Inflammatory macrophage (primary cell): ENCODE measurements at regions not wholly inside any gene's neighbourhood (a gene's known extent, or its start where the extent isn't known, plus 50 kb on each side); places are given as distances from the start of the nearest gene placed in this dataset.

ENCODE experiments used
- DNase-seq, 2 donors: peaks; one replicate each; pipeline ENCODE4 v3.0.0-alpha.2; 2020 to 2022

GRCh38 chr6:51494342-51494741 lies 593.1 kb downstream of the PKHD1 start:
- DNase-seq: no peak

GRCh38 chr6:51495096-51495495 lies 592.3 kb downstream of the PKHD1 start:
- no peak for DNase-seq

- DNase-seq: no peak
These were observed 591.6 kb downstream of the PKHD1 start for GRCh38 chr6:51495610-51496396.

- no peak for DNase-seq
These were observed 584.4 kb downstream of the PKHD1 start for GRCh38 chr6:51502996-51503395.

GRCh38 chr6:51505434-51505833 lies 582.0 kb downstream of the PKHD1 start:
- DNase-seq: no peak

GRCh38 chr6:51509597-51509996 lies 577.8 kb downstream of the PKHD1 start:
- DNase-seq: no peak

- no peak for DNase-seq
These were observed 576.3 kb downstream of the PKHD1 start for GRCh38 chr6:51511081-51511480.

GRCh38 chr6:51513891-51514747 lies 573.3 kb downstream of the PKHD1 start:
- no peak for DNase-seq

- no peak for DNase-seq
These were observed 572.5 kb downstream of the PKHD1 start for GRCh38 chr6:51514748-51515402.

GRCh38 chr6:51526049-51526448 lies 561.4 kb downstream of the PKHD1 start:
- DNase-seq: no peak

GRCh38 chr6:51526922-51527321 lies 560.5 kb downstream of the PKHD1 start:
- no peak for DNase-seq

- DNase-seq: no peak
These were observed 558.9 kb downstream of the PKHD1 start for GRCh38 chr6:51528556-51528955.

- no peak for DNase-seq
These were observed 558.2 kb downstream of the PKHD1 start for GRCh38 chr6:51529240-51529639.

- no peak for DNase-seq
These were observed 555.8 kb downstream of the PKHD1 start for GRCh38 chr6:51531623-51532022.

- DNase-seq: peak; percentile 6 to 18
These were observed 553.5 kb downstream of the PKHD1 start for GRCh38 chr6:51533962-51534361.

- DNase-seq: no peak
These were observed 552.1 kb downstream of the PKHD1 start for GRCh38 chr6:51535327-51535726.

- DNase-seq: no peak
These were observed 550.7 kb downstream of the PKHD1 start for GRCh38 chr6:51536728-51537127.

- no peak for DNase-seq
These were observed 545.6 kb downstream of the PKHD1 start for GRCh38 chr6:51541847-51542246.

GRCh38 chr6:51542475-51542874 lies 544.9 kb downstream of the PKHD1 start:
- no peak for DNase-seq

GRCh38 chr6:51550243-51550642 lies 537.2 kb downstream of the PKHD1 start:
- no peak for DNase-seq

GRCh38 chr6:51552435-51552834 lies 535.0 kb downstream of the PKHD1 start:
- no peak for DNase-seq

- DNase-seq: no peak
These were observed 534.0 kb downstream of the PKHD1 start for GRCh38 chr6:51553246-51554015.

GRCh38 chr6:51554029-51554428 lies 533.4 kb downstream of the PKHD1 start:
- no peak for DNase-seq
